WTC11 (cell line): ENCODE measurements at regions not wholly inside any gene's neighbourhood (a gene's known extent, or its start where the extent isn't known, plus 50 kb on each side); places are given as distances from the start of the nearest gene placed in this dataset.

ENCODE experiments used
- ATAC-seq: fragments of 200-7000 bp; cut with Tn5 transposase; 2 replicates; pipeline ENCODE4 v1.10.0; 2021; ENCODE audit warnings: mild to moderate bottlenecking, moderate library complexity
- CTCF ChIA-PET: fragments of 300-600 bp; sonication (Branson Sonifier 250); formaldehyde crosslinking; loops from one replicate; lab custom pipeline; 2021; ENCODE audit warnings: antibody characterized with exemption; lab: Charles Lee
- POLR2A ChIA-PET: fragments of 350-600 bp; sonication (Branson Sonifier 250); formaldehyde crosslinking; loops from one replicate; lab custom pipeline; 2021; ENCODE audit warnings: antibody characterized with exemption; lab: Charles Lee
- DNase-seq: peaks from one replicate; pipeline ENCODE4 v3.0.0; 2021; ENCODE audit warnings: low spot score
- H3K27ac Mint-ChIP-seq: 2 replicates; pipeline ENCODE4 v1.8.0; 2021; ENCODE audit warnings: mixed read lengths
- H3K27me3 Mint-ChIP-seq: 2 replicates; pipeline ENCODE4 v1.8.0; 2021; ENCODE audit warnings: low read depth, mild to moderate bottlenecking, moderate library complexity, mixed read lengths
- H3K36me3 Mint-ChIP-seq: 2 replicates; pipeline ENCODE4 v1.8.0; 2021; ENCODE audit warnings: mixed read lengths
- H3K4me1 Mint-ChIP-seq: 2 replicates; pipeline ENCODE4 v1.8.0; 2022; ENCODE audit warnings: mixed read lengths
- H3K4me3 Mint-ChIP-seq: 2 replicates; pipeline ENCODE4 v1.8.0; 2021; ENCODE audit warnings: mild to moderate bottlenecking, moderate library complexity, mixed read lengths
- H3K9me3 Mint-ChIP-seq: 2 replicates; pipeline ENCODE4 v1.8.0; 2021; ENCODE audit warnings: mixed read lengths
- GABPB1 ChIP-seq: sonication (generic); formaldehyde crosslinking; IDR thresholded peaks from 2 replicates; pipeline ENCODE4 v1.8.1; 2023; ENCODE audit warnings: mild to moderate bottlenecking, missing genetic modification reagents
- GTF2I ChIP-seq: fragments of 250-450 bp; sonication (Bioruptor Pico); conservative IDR thresholded peaks from 2 replicates; pipeline ENCODE4 v1.4.0; 2021; ENCODE audit warnings: mild to moderate bottlenecking
- JAZF1 ChIP-seq: fragments of 250-450 bp; sonication (Bioruptor Pico); IDR thresholded peaks from 2 replicates; pipeline ENCODE4 v1.9.0; 2021; ENCODE audit warnings: moderate library complexity, mild to moderate bottlenecking, inconsistent platforms
- JUN ChIP-seq: sonication (generic); formaldehyde crosslinking; IDR thresholded peaks from 2 replicates; pipeline ENCODE4 v1.8.0; 2023; ENCODE audit warnings: mild to moderate bottlenecking, missing genetic modification reagents
- NFYB ChIP-seq: sonication (generic); formaldehyde crosslinking; conservative IDR thresholded peaks from 2 replicates; pipeline ENCODE4 v1.8.0; 2022; ENCODE audit warnings: low read depth, missing genetic modification reagents
- NR3C1 ChIP-seq: sonication (generic); formaldehyde crosslinking; conservative IDR thresholded peaks from 2 replicates; pipeline ENCODE4 v1.8.1; 2023; ENCODE audit warnings: low read depth, mild to moderate bottlenecking, missing genetic modification reagents
- TP53 ChIP-seq: sonication (generic); formaldehyde crosslinking; IDR thresholded peaks from 2 replicates; pipeline ENCODE4 v1.8.1; 2023; ENCODE audit warnings: mild to moderate bottlenecking, missing genetic modification reagents
- ZNF219 ChIP-seq: sonication (generic); formaldehyde crosslinking; IDR thresholded peaks from 2 replicates; pipeline ENCODE4 v1.8.0; 2023; ENCODE audit warnings: missing genetic modification reagents, mild to moderate bottlenecking, borderline replicate concordance
- ZNF232 ChIP-seq: sonication (generic); formaldehyde crosslinking; IDR thresholded peaks from 2 replicates; pipeline ENCODE4 v1.8.0; 2022; ENCODE audit warnings: mild to moderate bottlenecking, missing genetic modification reagents
- ZNF423 ChIP-seq: fragments of 250-450 bp; sonication (Bioruptor Pico); IDR thresholded peaks from 2 replicates; pipeline ENCODE4 v2.1.2; 2022; ENCODE audit warnings: mild to moderate bottlenecking, moderate library complexity
- TF ChIP-seq, protein P1 (sequence below): fragments of 250-450 bp; sonication (Bioruptor Pico); IDR thresholded peaks from 2 replicates; pipeline ENCODE4 v2.1.2; 2022; ENCODE audit warnings: mild to moderate bottlenecking, moderate library complexity
- TF ChIP-seq, protein P2 (sequence below): fragments of 250-450 bp; sonication (Bioruptor Pico); IDR thresholded peaks from 2 replicates; pipeline ENCODE4 v1.9.0; 2021; ENCODE audit warnings: mild to moderate bottlenecking
- TF ChIP-seq, protein P3 (sequence below): sonication (generic); formaldehyde crosslinking; IDR thresholded peaks from 2 replicates; pipeline ENCODE4 v1.8.0; 2023; ENCODE audit warnings: missing genetic modification reagents
- TF ChIP-seq, protein P4 (sequence below): sonication (generic); formaldehyde crosslinking; IDR thresholded peaks from 2 replicates; pipeline ENCODE4 v1.8.1; 2022; ENCODE audit warnings: low read depth, mild to moderate bottlenecking, moderate library complexity, missing genetic modification reagents, borderline replicate concordance
- TF ChIP-seq, protein P5 (sequence below): sonication (generic); formaldehyde crosslinking; IDR thresholded peaks from 2 replicates; pipeline ENCODE4 v1.8.0; 2022; ENCODE audit warnings: missing genetic modification reagents
- TF ChIP-seq, protein P6 (sequence below): sonication (generic); formaldehyde crosslinking; IDR thresholded peaks from 2 replicates; pipeline ENCODE4 v1.8.0; 2022; ENCODE audit warnings: mild to moderate bottlenecking, missing genetic modification reagents

DNA sequence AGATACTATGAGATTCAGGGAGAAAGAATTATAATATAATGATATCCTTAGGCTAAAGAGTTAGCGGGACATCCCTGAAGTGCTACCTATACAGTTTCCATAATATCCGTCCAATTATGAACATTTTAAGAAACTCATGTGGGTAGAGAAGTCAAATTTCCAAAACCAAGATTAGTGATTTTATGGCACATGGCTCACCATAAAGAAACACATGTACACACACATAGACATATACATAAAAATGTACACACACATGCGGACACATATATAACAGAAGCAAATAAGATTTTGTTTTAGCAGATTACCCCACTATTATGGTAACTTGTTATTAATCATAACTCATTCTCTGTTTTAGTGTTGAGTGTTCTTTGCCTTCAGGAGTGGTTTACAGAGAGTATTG, 566.7 kb upstream of the NEGR1 start:
- no peaks in the 10 kb centered on the region for H3K36me3 Mint-ChIP-seq
- TF ChIP-seq GTF2I (no peak), JUN (CRISPR knock-in tag) (no peak), ZNF219 (no peak), ZNF423 (CRISPR knock-in tag) (no peak), NR3C1 (no peak), GABPB1 (CRISPR knock-in tag) (no peak), TP53 (CRISPR knock-in tag) (no peak), JAZF1 (CRISPR knock-in tag) (no peak), ZNF232 (CRISPR knock-in tag) (no peak), NFYB (CRISPR knock-in tag) (no peak)
- TF ChIP-seq, protein P1, sequence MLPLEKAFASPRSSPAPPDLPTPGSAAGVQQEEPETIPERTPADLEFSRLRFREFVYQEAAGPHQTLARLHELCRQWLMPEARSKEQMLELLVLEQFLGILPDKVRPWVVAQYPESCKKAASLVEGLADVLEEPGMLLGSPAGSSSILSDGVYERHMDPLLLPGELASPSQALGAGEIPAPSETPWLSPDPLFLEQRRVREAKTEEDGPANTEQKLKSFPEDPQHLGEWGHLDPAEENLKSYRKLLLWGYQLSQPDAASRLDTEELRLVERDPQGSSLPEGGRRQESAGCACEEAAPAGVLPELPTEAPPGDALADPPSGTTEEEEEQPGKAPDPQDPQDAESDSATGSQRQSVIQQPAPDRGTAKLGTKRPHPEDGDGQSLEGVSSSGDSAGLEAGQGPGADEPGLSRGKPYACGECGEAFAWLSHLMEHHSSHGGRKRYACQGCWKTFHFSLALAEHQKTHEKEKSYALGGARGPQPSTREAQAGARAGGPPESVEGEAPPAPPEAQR (CRISPR knock-in tag) = no peak
- TF ChIP-seq, protein P2, sequence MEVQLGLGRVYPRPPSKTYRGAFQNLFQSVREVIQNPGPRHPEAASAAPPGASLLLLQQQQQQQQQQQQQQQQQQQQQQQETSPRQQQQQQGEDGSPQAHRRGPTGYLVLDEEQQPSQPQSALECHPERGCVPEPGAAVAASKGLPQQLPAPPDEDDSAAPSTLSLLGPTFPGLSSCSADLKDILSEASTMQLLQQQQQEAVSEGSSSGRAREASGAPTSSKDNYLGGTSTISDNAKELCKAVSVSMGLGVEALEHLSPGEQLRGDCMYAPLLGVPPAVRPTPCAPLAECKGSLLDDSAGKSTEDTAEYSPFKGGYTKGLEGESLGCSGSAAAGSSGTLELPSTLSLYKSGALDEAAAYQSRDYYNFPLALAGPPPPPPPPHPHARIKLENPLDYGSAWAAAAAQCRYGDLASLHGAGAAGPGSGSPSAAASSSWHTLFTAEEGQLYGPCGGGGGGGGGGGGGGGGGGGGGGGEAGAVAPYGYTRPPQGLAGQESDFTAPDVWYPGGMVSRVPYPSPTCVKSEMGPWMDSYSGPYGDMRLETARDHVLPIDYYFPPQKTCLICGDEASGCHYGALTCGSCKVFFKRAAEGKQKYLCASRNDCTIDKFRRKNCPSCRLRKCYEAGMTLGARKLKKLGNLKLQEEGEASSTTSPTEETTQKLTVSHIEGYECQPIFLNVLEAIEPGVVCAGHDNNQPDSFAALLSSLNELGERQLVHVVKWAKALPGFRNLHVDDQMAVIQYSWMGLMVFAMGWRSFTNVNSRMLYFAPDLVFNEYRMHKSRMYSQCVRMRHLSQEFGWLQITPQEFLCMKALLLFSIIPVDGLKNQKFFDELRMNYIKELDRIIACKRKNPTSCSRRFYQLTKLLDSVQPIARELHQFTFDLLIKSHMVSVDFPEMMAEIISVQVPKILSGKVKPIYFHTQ (CRISPR knock-in tag) = no peak
- TF ChIP-seq, protein P3, sequence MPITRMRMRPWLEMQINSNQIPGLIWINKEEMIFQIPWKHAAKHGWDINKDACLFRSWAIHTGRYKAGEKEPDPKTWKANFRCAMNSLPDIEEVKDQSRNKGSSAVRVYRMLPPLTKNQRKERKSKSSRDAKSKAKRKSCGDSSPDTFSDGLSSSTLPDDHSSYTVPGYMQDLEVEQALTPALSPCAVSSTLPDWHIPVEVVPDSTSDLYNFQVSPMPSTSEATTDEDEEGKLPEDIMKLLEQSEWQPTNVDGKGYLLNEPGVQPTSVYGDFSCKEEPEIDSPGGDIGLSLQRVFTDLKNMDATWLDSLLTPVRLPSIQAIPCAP = no peak
- TF ChIP-seq, protein P4, sequence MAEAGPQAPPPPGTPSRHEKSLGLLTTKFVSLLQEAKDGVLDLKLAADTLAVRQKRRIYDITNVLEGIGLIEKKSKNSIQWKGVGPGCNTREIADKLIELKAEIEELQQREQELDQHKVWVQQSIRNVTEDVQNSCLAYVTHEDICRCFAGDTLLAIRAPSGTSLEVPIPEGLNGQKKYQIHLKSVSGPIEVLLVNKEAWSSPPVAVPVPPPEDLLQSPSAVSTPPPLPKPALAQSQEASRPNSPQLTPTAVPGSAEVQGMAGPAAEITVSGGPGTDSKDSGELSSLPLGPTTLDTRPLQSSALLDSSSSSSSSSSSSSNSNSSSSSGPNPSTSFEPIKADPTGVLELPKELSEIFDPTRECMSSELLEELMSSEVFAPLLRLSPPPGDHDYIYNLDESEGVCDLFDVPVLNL (CRISPR knock-in tag) = no peak
- TF ChIP-seq, protein P5, sequence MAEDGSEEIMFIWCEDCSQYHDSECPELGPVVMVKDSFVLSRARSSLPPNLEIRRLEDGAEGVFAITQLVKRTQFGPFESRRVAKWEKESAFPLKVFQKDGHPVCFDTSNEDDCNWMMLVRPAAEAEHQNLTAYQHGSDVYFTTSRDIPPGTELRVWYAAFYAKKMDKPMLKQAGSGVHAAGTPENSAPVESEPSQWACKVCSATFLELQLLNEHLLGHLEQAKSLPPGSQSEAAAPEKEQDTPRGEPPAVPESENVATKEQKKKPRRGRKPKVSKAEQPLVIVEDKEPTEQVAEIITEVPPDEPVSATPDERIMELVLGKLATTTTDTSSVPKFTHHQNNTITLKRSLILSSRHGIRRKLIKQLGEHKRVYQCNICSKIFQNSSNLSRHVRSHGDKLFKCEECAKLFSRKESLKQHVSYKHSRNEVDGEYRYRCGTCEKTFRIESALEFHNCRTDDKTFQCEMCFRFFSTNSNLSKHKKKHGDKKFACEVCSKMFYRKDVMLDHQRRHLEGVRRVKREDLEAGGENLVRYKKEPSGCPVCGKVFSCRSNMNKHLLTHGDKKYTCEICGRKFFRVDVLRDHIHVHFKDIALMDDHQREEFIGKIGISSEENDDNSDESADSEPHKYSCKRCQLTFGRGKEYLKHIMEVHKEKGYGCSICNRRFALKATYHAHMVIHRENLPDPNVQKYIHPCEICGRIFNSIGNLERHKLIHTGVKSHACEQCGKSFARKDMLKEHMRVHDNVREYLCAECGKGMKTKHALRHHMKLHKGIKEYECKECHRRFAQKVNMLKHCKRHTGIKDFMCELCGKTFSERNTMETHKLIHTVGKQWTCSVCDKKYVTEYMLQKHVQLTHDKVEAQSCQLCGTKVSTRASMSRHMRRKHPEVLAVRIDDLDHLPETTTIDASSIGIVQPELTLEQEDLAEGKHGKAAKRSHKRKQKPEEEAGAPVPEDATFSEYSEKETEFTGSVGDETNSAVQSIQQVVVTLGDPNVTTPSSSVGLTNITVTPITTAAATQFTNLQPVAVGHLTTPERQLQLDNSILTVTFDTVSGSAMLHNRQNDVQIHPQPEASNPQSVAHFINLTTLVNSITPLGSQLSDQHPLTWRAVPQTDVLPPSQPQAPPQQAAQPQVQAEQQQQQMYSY = no peak
- TF ChIP-seq, protein P6, sequence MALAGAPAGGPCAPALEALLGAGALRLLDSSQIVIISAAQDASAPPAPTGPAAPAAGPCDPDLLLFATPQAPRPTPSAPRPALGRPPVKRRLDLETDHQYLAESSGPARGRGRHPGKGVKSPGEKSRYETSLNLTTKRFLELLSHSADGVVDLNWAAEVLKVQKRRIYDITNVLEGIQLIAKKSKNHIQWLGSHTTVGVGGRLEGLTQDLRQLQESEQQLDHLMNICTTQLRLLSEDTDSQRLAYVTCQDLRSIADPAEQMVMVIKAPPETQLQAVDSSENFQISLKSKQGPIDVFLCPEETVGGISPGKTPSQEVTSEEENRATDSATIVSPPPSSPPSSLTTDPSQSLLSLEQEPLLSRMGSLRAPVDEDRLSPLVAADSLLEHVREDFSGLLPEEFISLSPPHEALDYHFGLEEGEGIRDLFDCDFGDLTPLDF (CRISPR knock-in tag) = no peak
- H3K9me3 Mint-ChIP-seq = no peaks in the 10 kb centered on the region
- no peak for ATAC-seq
- POLR2A ChIA-PET = interaction anchor here (0.6 kb wide), 1 partner anchor 137 kb away, joined by 4 read pairs; no protein-coding TSS in a partner anchor
- CTCF ChIA-PET = no interaction called here
- H3K27ac Mint-ChIP-seq = no peak overlapping the region
- no peaks in the 10 kb centered on the region for H3K27me3 Mint-ChIP-seq
- H3K4me1 Mint-ChIP-seq = peaks cover 53% of the 10 kb centered on the region
- no peak for DNase-seq
- H3K4me3 Mint-ChIP-seq = no peak overlapping the region
